ENCODE measurements at regions not wholly inside any gene's neighbourhood (a gene's known extent, or its start where the extent isn't known, plus 50 kb on each side); places are given as distances from the start of the nearest gene placed in this dataset.
A peak's percentile ranks its signal among the peaks of the same experiment; 100 is the strongest.
"Not testable (repeated sequence)": the region's sequence is repeated elsewhere in the genome, so short reads cannot be mapped to it uniquely, and the experiment has no call there.

DNA sequence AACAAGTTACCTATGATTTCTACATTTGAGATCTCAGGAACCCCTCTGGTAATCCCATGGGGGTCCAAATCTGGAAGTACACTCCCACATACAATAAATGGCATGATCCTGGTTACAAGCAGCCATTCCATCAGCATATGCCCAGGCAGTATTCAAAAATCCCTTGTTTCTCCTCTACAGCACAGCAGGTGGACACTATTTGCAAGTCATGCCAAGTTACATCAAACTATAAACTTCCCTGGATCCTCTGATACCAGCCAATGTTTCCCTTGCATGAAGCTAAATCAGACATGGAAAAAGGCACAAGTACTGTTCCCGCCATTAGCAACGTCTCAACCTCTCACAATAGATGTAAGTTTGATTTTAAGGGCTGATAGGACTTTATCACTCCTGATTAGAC, 134.5 kb upstream of the PRSS16 start:
- DNase-seq, result no peak

DNA sequence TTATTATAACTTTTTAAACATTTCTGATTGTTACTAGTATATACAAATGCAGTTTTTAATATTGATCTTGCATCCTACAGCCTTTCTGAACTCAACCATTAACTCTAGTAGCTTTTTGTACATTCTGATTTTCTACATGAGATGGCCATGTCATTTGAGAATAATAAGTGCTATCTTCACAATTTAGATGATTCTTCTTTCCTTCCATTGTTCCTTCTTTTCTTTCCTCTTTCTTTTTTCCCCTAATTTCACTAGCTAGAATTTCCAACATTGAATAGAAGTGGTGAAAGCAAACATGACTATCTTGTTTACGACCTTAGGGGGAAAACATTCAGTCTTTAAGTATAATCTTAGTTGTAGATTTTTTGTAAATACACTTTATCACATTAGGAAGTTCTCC, 128.2 kb upstream of the PRSS16 start:
- DNase-seq, result no peak

DNA sequence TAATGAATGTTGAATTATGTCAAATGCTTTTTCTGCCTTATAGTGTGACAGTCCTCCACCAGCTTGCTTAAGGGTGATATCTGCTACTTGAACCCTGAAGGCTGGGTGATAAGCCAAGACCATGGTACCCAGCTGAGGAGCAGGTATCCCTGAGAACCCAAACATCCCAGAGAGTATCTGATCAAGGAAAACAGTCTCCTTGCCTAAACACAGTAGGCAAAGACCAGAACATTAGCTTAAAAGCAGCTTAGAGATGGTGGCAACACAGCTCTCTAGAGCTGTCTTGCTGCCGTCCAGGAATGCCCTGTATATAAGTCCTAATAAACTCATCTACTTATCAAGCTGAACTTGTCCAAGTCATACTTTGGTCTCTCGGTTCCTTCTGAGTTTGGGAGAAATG, 127.7 kb upstream of the PRSS16 start:
- DNase-seq, result no peak

DNA sequence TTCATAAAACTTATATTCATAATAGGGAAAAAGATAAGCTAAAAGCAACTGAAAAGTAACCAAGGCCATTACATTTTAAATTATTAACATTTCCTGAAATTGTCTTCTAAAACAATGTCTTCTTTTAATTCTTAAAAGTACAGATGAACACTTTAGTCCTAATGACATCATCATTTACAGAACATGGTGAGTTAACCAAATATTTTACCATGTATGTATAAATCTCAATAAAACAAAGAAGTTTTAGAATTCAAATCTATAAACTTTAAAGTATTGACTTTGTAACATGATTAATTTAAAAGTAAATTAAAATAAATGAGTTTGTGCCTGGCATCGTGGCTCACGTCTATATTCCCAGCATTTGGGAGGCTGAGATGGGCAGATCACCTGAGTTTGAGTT, 125.9 kb upstream of the PRSS16 start:
- DNase-seq, result no peak

DNA sequence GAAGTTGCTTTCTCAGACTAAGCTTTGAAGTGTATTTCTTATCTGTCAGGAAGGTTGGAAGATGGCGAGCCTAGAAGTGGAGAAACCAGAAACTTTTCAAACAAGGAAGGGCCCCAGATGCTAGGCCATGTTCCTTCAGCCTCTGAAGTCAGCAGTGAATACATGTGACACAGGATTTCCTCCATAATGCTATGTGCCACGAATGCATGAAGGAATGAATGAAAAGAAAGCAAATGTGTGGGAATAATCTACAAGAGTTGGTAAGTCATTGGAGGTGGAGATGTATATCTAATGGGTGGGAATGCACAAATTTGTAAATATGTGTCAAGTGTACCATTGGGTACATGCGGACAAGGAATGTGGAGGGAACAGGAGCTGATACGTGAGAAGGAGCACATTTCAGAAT, 123.2 kb upstream of the PRSS16 start:
- DNase-seq, result no peak

DNA sequence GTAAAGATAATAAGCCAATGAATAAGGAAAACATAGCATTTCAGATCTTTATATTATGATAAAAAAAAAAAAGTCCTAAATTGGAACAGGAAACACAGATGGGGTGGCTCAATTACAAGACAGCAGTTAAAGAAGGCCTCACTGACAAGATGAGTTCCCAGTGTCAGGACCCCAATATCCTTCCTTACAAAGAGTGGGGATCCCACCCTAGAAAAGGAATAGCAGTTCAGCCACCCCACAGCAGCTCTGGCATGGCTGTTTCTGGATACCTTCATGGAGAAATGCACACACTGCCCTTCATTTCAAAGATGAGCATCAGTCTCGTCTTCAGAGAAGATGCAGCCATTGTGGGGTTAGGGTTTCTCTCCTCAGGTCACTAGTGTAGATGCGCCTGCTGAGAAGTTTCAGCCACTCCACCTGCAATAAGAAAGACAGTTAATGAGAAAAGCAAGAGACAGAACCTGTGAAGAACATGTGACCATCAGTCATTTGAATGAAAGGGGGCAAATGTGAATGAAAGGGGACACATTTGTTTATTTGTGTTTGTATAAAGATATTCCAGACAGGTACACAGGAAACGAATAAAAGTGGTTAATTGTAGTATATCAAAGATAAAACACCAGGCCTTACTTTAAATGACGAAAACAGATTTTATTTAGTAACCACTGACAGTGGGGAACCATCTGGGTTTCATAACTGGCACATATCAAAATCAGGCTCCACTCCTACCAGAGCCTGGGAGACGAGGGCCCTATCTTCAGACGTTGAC, 121.3 kb upstream of the PRSS16 start:
- peak; percentile 7 for DNase-seq

DNA sequence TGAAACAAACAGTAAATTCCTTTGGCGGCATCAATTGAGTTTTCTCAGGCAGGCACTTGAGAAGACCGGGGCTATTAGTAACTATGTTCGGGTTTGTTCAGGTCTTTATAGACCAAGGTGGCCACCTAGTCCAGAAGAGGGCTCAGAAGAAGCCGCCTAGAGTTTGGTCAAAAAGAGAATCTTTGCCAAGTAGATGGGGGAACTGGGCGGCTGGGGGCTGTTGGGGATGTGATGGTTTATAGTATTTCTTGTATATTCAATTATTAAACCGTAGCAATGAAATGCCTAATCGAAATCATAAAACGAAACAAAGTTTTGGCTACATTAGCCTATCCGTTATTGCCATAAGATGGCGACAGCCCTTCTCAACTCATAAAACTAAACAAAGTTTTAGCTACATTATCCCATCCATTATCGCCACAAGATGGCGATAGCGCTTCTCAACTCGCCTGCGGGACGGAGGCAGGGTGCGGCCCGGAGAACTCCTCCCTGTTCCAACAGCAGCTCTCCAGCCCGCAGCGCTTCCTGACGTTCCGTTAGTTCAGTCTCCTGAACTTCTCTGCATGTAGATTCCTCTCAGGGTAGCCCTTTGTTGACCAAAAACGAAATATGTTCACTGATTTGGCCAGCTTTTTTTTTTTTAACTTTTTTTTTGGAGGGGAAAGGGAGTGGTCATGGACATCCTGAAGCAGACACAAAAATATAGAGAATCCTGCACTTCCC, 120.5 kb upstream of the PRSS16 start:
- peak; percentile 97 for DNase-seq

DNA sequence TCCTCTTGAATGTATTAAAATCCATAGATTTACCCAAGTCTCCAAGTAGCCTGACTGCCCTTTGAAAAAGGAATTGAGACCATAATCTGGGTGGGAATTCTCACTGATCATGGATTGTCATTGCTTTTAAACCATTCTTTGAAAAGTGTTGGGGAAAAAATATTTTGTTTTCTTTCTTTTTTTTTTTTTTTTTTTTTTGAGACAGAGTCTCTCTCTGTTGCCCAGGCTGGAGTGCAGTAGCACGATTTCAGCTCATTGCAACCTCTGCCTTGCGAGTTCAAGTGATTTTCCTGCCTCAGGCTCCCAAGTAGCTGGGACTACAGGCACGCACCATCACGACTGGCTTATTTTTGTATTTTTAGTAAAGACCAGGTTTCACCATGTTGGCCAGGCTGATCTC, 119.6 kb upstream of the PRSS16 start:
- DNase-seq, result peak; percentile 22

DNA sequence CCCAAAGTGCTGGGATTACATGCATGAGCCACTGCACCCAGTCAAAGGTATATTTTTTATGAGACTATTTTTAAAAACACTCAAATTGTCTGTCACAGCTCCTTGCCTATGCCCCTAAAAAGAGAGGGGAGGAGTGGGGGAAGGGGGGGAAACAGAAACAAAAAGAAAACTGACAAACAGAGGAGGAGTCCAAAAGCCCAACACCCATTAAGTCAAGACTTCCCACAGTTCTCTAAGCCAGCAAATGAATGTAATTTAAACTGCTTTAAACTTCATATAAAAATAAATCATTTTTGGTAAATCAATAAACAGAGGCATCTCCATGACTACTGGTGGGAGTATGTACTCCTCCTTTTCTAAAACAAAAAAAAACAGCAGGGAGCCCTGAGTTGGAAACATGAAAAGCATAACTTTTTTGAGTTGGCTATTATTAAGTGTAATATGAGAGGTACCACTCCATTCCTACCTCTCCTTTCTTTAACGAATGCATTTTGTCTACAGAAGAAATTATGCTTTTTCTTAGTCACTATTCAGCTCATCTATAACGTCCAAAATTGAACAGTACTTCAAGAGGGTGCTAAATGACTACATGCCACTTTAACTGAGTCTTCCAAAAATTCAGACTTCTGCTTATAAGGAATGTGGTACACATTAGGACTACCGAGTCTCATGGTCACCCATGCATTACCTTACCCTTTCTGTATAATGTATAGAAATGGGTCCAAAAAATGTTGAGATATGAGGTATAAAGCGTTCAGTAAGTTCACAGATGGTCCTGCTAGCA, 119.0 kb upstream of the PRSS16 start:
- peak; percentile 31 for DNase-seq

DNA sequence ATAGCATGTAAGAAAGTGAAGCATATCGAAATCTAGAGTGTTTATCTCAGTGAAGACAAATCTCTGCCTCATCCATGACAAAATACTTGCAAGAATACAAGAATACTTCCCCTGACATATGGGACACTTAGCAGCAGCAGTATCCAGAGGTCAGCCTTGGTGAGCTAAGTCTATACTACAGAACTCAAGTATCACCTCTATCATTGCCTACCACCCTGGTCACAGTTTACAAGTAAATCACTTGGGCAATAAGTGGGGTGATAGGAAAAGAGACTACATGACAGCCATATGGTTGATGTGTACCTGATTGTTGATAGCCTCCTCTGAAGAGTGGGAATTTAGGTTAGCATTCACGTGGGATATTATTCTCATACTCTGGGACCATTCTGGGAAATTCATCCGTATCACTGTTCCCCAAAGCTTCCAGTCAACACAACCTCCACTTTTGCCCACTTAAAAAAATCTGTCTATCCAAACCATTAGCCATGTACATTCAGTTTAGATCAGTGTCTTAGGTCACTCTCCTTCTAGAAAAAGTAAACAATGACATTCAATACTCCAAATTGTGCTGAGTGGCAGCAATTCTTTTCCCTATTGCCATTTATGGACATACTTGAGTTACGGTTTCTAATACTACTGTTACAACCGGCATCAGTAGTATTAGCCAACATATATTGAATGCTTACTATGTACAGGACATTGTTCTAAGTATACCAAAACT, 118.2 kb upstream of the PRSS16 start:
- DNase-seq, result peak; percentile 22

DNA sequence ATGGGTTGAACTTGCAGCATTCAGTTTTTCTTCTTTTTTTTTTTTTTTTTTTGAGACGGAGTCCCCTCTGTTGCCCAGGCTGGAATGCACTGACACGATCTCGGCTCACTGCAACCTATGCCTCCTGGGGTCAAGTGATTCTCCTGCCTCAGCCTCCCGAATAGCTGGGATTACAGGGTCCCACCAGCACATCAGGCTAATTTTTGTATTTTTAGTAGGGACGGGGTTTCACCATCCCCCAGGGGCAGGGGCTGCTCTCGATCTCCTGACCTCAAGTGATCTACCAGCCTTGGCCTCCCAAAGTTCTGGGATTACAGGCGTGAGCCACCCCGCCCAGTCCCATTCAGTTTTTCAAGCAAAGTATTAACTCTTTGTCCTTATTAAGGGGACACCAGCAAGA, 117.6 kb upstream of the PRSS16 start:
- DNase-seq, result no peak

DNA sequence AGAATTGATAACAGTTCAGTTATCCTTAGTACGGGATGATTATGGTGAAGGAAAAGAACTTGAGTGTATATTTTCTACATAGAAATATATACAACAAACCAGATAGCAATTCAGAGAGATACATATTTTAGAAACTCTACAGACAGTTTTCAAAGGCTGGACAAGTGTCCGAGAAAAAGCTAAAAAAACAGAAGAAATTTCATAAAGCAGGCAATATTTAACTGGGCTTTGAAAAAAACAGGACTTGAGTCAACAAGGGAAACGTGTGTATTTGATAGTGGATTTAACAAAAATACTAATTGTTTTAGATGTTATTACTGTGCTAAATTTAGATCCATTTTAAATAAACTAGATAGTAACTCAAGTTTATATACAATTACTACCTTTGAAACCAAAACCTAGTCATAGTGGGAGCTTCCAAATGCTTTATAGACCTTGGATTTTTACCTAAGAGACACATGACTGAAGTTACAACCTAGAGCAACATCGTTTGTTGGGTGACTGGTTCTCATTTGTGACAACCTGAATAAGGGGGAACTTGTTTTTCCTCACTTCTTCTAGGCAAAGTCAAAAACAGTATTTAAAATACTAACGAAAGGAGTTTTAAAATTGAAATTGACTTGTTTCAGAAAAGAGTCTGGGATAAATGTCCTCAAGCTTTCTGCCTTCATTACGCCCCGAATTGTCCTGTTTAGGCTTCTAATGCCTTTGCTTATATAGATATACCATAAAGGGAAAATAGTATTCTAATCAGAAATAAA, 116.7 kb upstream of the PRSS16 start:
- DNase-seq, result peak; percentile 62

DNA sequence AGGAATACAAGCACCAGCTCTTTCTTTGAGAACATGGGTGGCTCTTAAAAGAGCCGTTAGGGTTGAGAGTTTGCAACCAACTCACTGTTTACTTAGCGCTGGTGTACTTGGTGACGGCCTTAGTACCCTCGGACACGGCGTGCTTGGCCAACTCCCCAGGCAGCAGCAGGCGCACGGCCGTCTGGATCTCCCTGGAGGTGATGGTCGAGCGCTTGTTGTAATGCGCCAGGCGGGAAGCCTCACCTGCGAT, 115.3 kb upstream of the PRSS16 start:
- not testable (repeated sequence) for DNase-seq

DNA sequence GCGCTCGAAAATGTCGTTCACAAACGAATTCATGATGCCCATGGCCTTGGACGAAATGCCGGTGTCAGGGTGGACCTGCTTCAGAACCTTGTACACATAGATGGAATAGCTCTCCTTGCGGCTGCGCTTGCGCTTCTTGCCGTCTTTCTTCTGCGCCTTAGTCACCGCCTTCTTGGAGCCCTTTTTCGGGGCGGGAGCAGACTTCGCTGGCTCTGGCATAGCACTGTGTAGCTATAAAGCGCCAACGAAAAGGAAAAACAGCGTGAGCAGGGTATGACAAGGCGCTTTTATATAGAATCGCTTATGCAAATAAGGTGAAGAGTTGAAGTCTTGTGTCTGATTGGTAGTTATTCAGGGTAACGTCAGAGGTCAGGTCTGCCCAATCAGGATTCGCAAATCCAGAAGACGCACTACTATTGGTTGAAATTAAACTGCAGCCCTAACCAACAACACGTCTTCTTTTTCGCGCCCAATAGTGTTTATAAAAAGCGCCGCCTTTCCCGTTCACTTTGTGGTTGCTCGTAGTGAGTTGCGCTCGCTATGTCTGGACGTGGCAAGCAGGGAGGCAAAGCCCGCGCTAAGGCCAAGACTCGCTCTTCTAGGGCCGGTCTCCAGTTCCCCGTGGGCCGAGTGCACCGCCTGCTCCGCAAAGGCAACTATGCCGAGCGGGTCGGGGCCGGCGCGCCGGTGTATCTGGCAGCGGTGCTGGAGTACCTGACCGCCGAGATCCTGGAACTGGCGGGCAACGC, 114.8 kb upstream of the PRSS16 start:
- peak; percentile 98 for DNase-seq

DNA sequence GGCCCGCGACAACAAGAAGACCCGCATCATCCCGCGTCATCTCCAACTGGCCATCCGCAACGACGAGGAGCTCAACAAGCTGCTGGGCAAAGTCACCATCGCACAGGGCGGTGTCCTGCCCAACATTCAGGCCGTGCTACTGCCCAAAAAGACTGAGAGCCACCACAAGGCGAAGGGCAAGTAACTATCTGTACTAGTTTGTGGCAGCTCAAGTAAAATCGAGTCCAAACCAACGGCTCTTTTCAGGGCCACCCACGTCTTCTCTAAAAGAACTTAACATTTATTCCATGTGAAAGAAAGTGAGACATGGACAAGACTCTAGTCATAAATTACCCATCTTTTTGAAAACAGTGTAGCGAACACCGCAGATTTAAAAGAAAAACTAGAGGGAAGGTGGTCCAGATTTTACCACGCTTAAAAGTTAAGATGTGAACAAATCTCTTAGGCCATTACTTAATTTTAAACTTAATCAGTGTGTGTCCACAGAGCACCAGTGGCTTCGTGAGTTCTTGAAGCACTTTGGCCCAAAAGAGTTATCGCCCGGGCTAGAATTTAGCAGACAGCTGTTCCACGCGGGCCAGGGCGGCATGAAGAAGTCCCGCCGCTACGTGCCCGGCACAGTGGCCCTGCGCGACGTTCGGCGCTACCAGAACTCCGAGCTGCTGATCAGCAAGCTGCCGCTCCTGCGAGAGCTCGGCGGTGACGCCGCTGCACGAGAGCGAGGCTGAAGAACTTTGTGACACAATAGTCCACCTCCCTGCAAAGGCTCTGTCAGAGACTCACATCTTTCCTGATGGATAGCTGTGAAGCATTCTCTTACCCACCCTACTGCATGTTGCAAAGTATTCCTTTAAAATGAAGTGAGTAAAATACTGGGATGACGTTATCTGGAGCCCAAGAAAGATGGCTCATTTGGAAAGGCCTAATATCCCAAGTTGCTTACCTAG, 113.9 kb upstream of the PRSS16 start:
- DNase-seq, result peak; percentile 87

DNA sequence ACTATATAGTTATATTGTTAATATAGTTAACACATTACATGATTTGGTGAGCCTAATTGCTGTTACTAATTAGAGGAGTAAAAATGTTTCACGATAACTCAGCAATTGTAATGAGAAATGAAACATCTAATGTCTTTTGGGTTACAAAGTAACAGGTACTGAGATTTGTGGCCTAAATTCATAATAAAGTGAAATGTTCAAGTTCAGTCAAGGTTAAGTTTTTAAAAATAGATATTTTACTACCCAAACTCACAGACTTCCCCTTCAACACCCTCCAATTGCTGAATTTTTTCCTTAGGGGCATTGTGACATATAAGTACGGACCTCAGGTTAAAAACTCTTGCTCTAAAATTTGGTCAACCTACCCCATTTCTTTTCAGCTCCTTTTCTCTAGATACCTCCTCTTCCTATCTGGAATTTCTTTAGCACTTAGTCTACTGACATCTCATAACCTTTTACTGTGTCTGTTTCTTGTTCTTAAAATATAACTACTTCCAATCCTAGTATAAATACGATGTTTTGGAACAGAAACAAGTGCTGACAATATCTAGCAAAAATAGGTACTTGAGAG, 112.3 kb upstream of the PRSS16 start:
- no peak for DNase-seq

DNA sequence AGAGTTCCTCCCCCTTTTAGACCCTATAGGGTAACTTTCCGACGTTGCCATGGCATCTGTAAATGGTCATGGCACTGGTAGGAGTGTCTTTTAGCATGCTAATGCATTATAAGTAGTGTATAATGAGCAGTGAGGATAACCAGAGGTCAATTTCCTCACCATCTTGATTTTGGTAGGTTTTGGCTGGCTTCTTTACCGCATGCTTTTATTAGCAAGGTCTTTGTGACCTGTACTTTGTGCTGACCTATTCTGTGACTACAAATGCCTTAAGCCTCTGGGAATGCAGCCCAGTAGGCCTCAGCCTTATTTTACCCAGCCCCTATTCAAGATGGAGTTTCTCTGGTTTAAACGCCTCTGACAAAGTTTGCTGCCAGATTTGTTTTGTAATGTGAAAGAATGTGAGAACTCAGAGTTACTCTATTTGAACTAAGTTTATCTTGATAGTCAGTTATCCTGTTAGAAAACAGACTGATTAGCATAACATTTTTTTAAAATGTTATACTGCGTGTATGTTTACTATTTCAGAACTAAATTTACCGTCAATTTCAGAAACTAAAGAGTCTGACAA, 111.3 kb upstream of the PRSS16 start:
- DNase-seq, result no peak

DNA sequence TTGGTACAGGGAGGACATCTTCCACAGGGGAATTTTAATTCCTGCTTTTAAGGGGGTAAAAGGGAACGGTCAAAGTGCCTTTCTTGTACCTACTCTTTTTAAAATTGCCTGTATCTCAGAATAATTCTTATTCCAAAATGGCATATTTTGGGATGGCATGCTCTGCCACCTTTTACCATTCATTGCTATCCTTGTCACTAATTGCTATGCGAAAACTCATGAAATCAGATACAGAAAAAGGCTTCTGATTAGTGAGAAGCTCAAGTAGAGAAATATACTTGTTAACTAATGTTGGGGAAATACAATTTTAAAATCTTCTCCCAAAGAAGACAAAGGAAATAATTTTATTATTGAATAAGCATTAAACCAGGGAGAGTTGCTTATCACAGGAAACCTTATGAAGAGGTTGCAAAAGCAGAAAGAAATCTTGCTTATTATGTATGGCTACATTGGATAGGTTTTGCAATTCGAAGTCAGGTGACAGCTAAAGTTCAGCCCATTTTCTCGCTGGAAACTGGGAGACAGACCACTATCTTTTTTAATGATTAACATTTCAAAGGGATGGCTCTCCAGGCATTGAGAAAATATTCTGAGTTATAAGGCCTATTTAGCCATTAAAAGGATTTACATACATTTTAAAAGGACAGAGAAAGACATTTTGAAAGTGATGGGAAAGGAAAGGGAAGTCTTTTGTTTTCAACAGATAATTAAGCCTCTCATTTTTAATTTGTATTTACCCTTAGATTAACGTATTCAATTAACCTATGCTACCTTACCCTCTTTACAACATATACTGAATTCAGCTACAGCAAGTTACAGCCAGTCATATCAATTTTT, 110.3 kb upstream of the PRSS16 start:
- DNase-seq, result peak; percentile 84

DNA sequence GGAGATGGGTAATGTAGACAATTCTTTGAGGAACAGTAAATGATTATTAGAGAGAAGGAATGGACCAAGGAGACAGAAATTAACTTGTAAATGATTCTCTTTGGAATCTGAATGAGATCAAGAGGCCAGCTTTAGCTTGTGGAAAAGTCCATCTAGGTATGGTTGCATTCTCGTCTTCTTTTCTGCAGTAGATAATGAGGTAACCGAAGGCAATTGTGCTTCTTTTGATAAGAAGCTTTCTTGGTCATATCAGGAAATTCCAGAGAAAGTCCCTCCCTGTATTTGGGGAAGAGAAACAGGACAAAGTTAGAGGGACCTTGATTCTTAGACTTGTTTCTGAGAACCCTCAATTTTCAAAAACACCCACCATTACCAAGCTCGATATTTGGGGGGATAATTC, 109.1 kb upstream of the PRSS16 start:
- DNase-seq, result peak; percentile 81

All from hematopoietic multipotent progenitor cell treated with erythropoietin and hydrocortisone succinate and interleukin-3 and kit ligand, for 6 days (in vitro differentiated cells).